ENCODE measurements at regions not wholly inside any gene's neighbourhood (a gene's known extent, or its start where the extent isn't known, plus 50 kb on each side); places are given as distances from the start of the nearest gene placed in this dataset.
A peak's percentile ranks its signal among the peaks of the same experiment; 100 is the strongest.
"Not testable (repeated sequence)": the region's sequence is repeated elsewhere in the genome, so short reads cannot be mapped to it uniquely, and the experiment has no call there.

- TF ChIP-seq POLR2A (IDR thresholded peaks at IDR 0.05; ENCODE audit: low read depth, low read length) (no peak), POU2F2 (IDR thresholded peaks at IDR 0.05; ENCODE audit: low read depth, low read length) (no peak), SPI1 (IDR thresholded peaks at IDR 0.05; ENCODE audit: low read depth, low read length) (no peak), POLR2AphosphoS5 (IDR thresholded peaks at IDR 0.05; ENCODE audit: low read depth, low read length) (no peak), PAX5 (IDR thresholded peaks at IDR 0.05; ENCODE audit: insufficient read depth, low read length, severe bottlenecking) (no peak), TAF1 (IDR thresholded peaks at IDR 0.05; ENCODE audit: low read depth, low read length) (no peak)
- FAIRE-seq (no peak), DNase-seq (ENCODE audit: insufficient read length, low spot score) (no peak)
Observed at GRCh38 chr2:21229302-21229701, 105.5 kb downstream of the TDRD15 start.

GRCh38 chr2:21230140-21230539, 106.4 kb downstream of the TDRD15 start:
- TF ChIP-seq TAF1 (IDR thresholded peaks at IDR 0.05; ENCODE audit: low read depth, low read length), result no peak
- no peak for TF ChIP-seq POLR2AphosphoS5 (IDR thresholded peaks at IDR 0.05; ENCODE audit: low read depth, low read length)
- no peak for TF ChIP-seq PAX5 (IDR thresholded peaks at IDR 0.05; ENCODE audit: insufficient read depth, low read length, severe bottlenecking)
- TF ChIP-seq SPI1 (IDR thresholded peaks at IDR 0.05; ENCODE audit: low read depth, low read length), result no peak
- no peak for TF ChIP-seq POLR2A (IDR thresholded peaks at IDR 0.05; ENCODE audit: low read depth, low read length)
- no peak for TF ChIP-seq POU2F2 (IDR thresholded peaks at IDR 0.05; ENCODE audit: low read depth, low read length)
- FAIRE-seq (no peak), DNase-seq (ENCODE audit: insufficient read length, low spot score) (no peak)

GRCh38 chr2:21231985-21232384, 108.2 kb downstream of the TDRD15 start:
- no peak for FAIRE-seq

GRCh38 chr2:21233194-21233593, 109.4 kb downstream of the TDRD15 start:
- TF ChIP-seq PAX5 (IDR thresholded peaks at IDR 0.05; ENCODE audit: insufficient read depth, low read length, severe bottlenecking) (no peak), SPI1 (IDR thresholded peaks at IDR 0.05; ENCODE audit: low read depth, low read length) (no peak), POU2F2 (IDR thresholded peaks at IDR 0.05; ENCODE audit: low read depth, low read length) (no peak), TAF1 (IDR thresholded peaks at IDR 0.05; ENCODE audit: low read depth, low read length) (no peak), POLR2A (IDR thresholded peaks at IDR 0.05; ENCODE audit: low read depth, low read length) (no peak), POLR2AphosphoS5 (IDR thresholded peaks at IDR 0.05; ENCODE audit: low read depth, low read length) (no peak)
- DNase-seq (ENCODE audit: insufficient read length, low spot score), result no peak
- no peak for FAIRE-seq

More at GRCh38 chr2:21231985-21232384, 108.2 kb downstream of the TDRD15 start:
- no peak for DNase-seq (ENCODE audit: insufficient read length, low spot score)
- TF ChIP-seq TAF1 (IDR thresholded peaks at IDR 0.05; ENCODE audit: low read depth, low read length) (no peak), POLR2A (IDR thresholded peaks at IDR 0.05; ENCODE audit: low read depth, low read length) (no peak), POU2F2 (IDR thresholded peaks at IDR 0.05; ENCODE audit: low read depth, low read length) (no peak), PAX5 (IDR thresholded peaks at IDR 0.05; ENCODE audit: insufficient read depth, low read length, severe bottlenecking) (no peak), SPI1 (IDR thresholded peaks at IDR 0.05; ENCODE audit: low read depth, low read length) (peak; percentile 35; the same call in 1 of the 2 replicates)

GRCh38 chr2:21234001-21234400, 110.2 kb downstream of the TDRD15 start:
- DNase-seq (ENCODE audit: insufficient read length, low spot score) (no peak), FAIRE-seq (no peak)
- TF ChIP-seq POLR2A (IDR thresholded peaks at IDR 0.05; ENCODE audit: low read depth, low read length), result no peak

- no peak for TF ChIP-seq POLR2AphosphoS5 (IDR thresholded peaks at IDR 0.05; ENCODE audit: low read depth, low read length)
- DNase-seq (ENCODE audit: insufficient read length, low spot score) (no peak), FAIRE-seq (no peak)
Observed at GRCh38 chr2:21234464-21235120, 110.8 kb downstream of the TDRD15 start.

- not testable (repeated sequence) for DNase-seq (ENCODE audit: insufficient read length, low spot score); FAIRE-seq
Observed at GRCh38 chr2:21239749-21240148, 116.0 kb downstream of the TDRD15 start.

- FAIRE-seq (no peak), DNase-seq (ENCODE audit: insufficient read length, low spot score) (no peak)
- no peak for TF ChIP-seq PAX5 (IDR thresholded peaks at IDR 0.05; ENCODE audit: insufficient read depth, low read length, severe bottlenecking)
- no peak for TF ChIP-seq POLR2A (IDR thresholded peaks at IDR 0.05; ENCODE audit: low read depth, low read length)
- TF ChIP-seq TAF1 (IDR thresholded peaks at IDR 0.05; ENCODE audit: low read depth, low read length), result no peak
- TF ChIP-seq SPI1 (IDR thresholded peaks at IDR 0.05; ENCODE audit: low read depth, low read length), result no peak
- TF ChIP-seq POU2F2 (IDR thresholded peaks at IDR 0.05; ENCODE audit: low read depth, low read length), result no peak
- no peak for TF ChIP-seq POLR2AphosphoS5 (IDR thresholded peaks at IDR 0.05; ENCODE audit: low read depth, low read length)
Observed at GRCh38 chr2:21244161-21244560, 120.4 kb downstream of the TDRD15 start.

GRCh38 chr2:21245565-21245964, 121.8 kb downstream of the TDRD15 start:
- DNase-seq (ENCODE audit: insufficient read length, low spot score), result no peak
- no peak for FAIRE-seq
- TF ChIP-seq POU2F2 (IDR thresholded peaks at IDR 0.05; ENCODE audit: low read depth, low read length), result no peak
- TF ChIP-seq TAF1 (IDR thresholded peaks at IDR 0.05; ENCODE audit: low read depth, low read length), result no peak
- TF ChIP-seq POLR2A (IDR thresholded peaks at IDR 0.05; ENCODE audit: low read depth, low read length), result no peak
- TF ChIP-seq PAX5 (IDR thresholded peaks at IDR 0.05; ENCODE audit: insufficient read depth, low read length, severe bottlenecking), result no peak
- no peak for TF ChIP-seq POLR2AphosphoS5 (IDR thresholded peaks at IDR 0.05; ENCODE audit: low read depth, low read length)
- TF ChIP-seq SPI1 (IDR thresholded peaks at IDR 0.05; ENCODE audit: low read depth, low read length), result no peak

- TF ChIP-seq SPI1 (IDR thresholded peaks at IDR 0.05; ENCODE audit: low read depth, low read length) (no peak), POLR2AphosphoS5 (IDR thresholded peaks at IDR 0.05; ENCODE audit: low read depth, low read length) (no peak), POU2F2 (IDR thresholded peaks at IDR 0.05; ENCODE audit: low read depth, low read length) (no peak), TAF1 (IDR thresholded peaks at IDR 0.05; ENCODE audit: low read depth, low read length) (no peak), POLR2A (IDR thresholded peaks at IDR 0.05; ENCODE audit: low read depth, low read length) (no peak), PAX5 (IDR thresholded peaks at IDR 0.05; ENCODE audit: insufficient read depth, low read length, severe bottlenecking) (no peak)
- FAIRE-seq (no peak), DNase-seq (ENCODE audit: insufficient read length, low spot score) (no peak)
Observed at GRCh38 chr2:21249367-21249766, 125.6 kb downstream of the TDRD15 start.
